GM12864 (cell line): ENCODE measurements at regions not wholly inside any gene's neighbourhood (a gene's known extent, or its start where the extent isn't known, plus 50 kb on each side); places are given as distances from the start of the nearest gene placed in this dataset.

Source experiments
- DNase-seq: peaks from one replicate; pipeline ENCODE4 v3.0.0-alpha.2; 2011; ENCODE audit warnings: low read depth
- H3K4me3 ChIP-seq: 2 replicates; pipeline ENCODE4 v1.5.1; 2011; ENCODE audit warnings: mild to moderate bottlenecking, low read depth, low read length, control low read depth
- CTCF ChIP-seq: IDR thresholded peaks from 2 replicates; pipeline ENCODE4 v1.5.1; 2011; ENCODE audit warnings: low read depth, mild to moderate bottlenecking, moderate library complexity, low read length, control low read depth, inconsistent platforms; ENCODE audit errors: missing control alignments

- H3K4me3 ChIP-seq, result peak overlapping the region; percentile 6; the same call in 1 of the 2 replicates
- no peak for DNase-seq
- no peak for TF ChIP-seq CTCF
Measured at GRCh38 chr3:197393711-197394110, 95.3 kb upstream of the DLG1 start.

- DNase-seq, result no peak
- no peak overlapping the region for H3K4me3 ChIP-seq
- TF ChIP-seq CTCF, result no peak
Measured at GRCh38 chr3:197392961-197393360, 94.5 kb upstream of the DLG1 start.

- no peak for TF ChIP-seq CTCF
- DNase-seq, result no peak
- no peak overlapping the region for H3K4me3 ChIP-seq
Measured at GRCh38 chr3:197381371-197381770, 83.0 kb upstream of the DLG1 start.

GRCh38 chr3:197380786-197381185 lies 82.4 kb upstream of the DLG1 start:
- no peak for TF ChIP-seq CTCF
- DNase-seq, result no peak
- H3K4me3 ChIP-seq, result no peak overlapping the region

- no peak for DNase-seq
- H3K4me3 ChIP-seq, result no peak overlapping the region
- peak; percentile 7 for TF ChIP-seq CTCF
Measured at GRCh38 chr3:197378985-197379718, 80.7 kb upstream of the DLG1 start.

GRCh38 chr3:197376735-197377555 lies 78.5 kb upstream of the DLG1 start:
- no peak for TF ChIP-seq CTCF
- H3K4me3 ChIP-seq, result no peak overlapping the region

More at GRCh38 chr3:197376735-197377555, 78.5 kb upstream of the DLG1 start:
- no peak for DNase-seq
